HEK293 (cell line): ENCODE measurements at regions not wholly inside any gene's neighbourhood (a gene's known extent, or its start where the extent isn't known, plus 50 kb on each side); places are given as distances from the start of the nearest gene placed in this dataset.

Experiments used
- CTCF ChIP-seq: fragments of 450-650 bp; formaldehyde crosslinking; IDR thresholded peaks from 2 replicates; pipeline ENCODE4 v1.5.1; 2016; ENCODE audit warnings: missing biosample characterization, missing genetic modification characterization
- GLI4 ChIP-seq: fragments of 450-650 bp; formaldehyde crosslinking; IDR thresholded peaks from 2 replicates; pipeline ENCODE4 v1.5.1; 2016; ENCODE audit warnings: missing biosample characterization, missing genetic modification characterization
- HOXD13 ChIP-seq: sonication (generic); formaldehyde crosslinking; IDR thresholded peaks from 2 replicates; pipeline ENCODE4 v1.8.0; 2022; ENCODE audit warnings: missing genetic modification reagents, borderline replicate concordance
- KLF16 ChIP-seq: fragments of 450-650 bp; formaldehyde crosslinking; IDR thresholded peaks from 2 replicates; pipeline ENCODE4 v1.5.1; 2017; ENCODE audit warnings: missing biosample characterization, missing genetic modification characterization
- ZBTB10 ChIP-seq: fragments of 450-650 bp; formaldehyde crosslinking; IDR thresholded peaks from 2 replicates; pipeline ENCODE4 v1.5.1; 2016; ENCODE audit warnings: missing biosample characterization, missing genetic modification characterization
- ZFP3 ChIP-seq: fragments of 450-650 bp; formaldehyde crosslinking; IDR thresholded peaks from 2 replicates; pipeline ENCODE4 v1.5.1; 2016; ENCODE audit warnings: low read depth, missing biosample characterization, missing genetic modification characterization
- ZNF112 ChIP-seq: fragments of 450-650 bp; formaldehyde crosslinking; IDR thresholded peaks from 2 replicates; pipeline ENCODE4 v1.5.0; 2017; ENCODE audit warnings: missing biosample characterization, missing genetic modification characterization
- ZNF114 ChIP-seq: fragments of 450-650 bp; formaldehyde crosslinking; IDR thresholded peaks from 2 replicates; pipeline ENCODE4 v1.5.0; 2017; ENCODE audit warnings: missing biosample characterization, missing genetic modification characterization
- ZNF174 ChIP-seq: fragments of 450-650 bp; formaldehyde crosslinking; IDR thresholded peaks from 2 replicates; pipeline ENCODE4 v1.5.0; 2017; ENCODE audit warnings: missing biosample characterization, mild to moderate bottlenecking, missing genetic modification characterization
- ZNF248 ChIP-seq: fragments of 450-650 bp; formaldehyde crosslinking; IDR thresholded peaks from 2 replicates; pipeline ENCODE4 v1.5.1; 2017; ENCODE audit warnings: missing biosample characterization, missing genetic modification characterization
- ZNF449 ChIP-seq: fragments of 450-650 bp; formaldehyde crosslinking; IDR thresholded peaks from 2 replicates; pipeline ENCODE4 v1.5.1; 2017; ENCODE audit warnings: missing biosample characterization, mild to moderate bottlenecking, missing genetic modification characterization, moderate library complexity
- ZNF658 ChIP-seq: fragments of 450-650 bp; formaldehyde crosslinking; IDR thresholded peaks from 2 replicates; pipeline ENCODE4; 2016; ENCODE audit warnings: missing biosample characterization, missing genetic modification characterization

GRCh38 chr1:65050735-65051134, 84.4 kb upstream of the JAK1 start:
- TF ChIP-seq ZNF658 (no peak), ZNF114 (no peak), ZNF112 (tag by site-specific recombination) (no peak), ZBTB10 (tag by site-specific recombination) (no peak), CTCF (tag by site-specific recombination) (no peak), KLF16 (tag by site-specific recombination) (no peak), ZNF174 (tag by site-specific recombination) (no peak), ZFP3 (no peak), ZNF248 (tag by site-specific recombination) (no peak), HOXD13 (CRISPR knock-in tag) (no peak), GLI4 (no peak), ZNF449 (tag by site-specific recombination) (no peak)
